ENCODE measurements at regions not wholly inside any gene's neighbourhood (a gene's known extent, or its start where the extent isn't known, plus 50 kb on each side); places are given as distances from the start of the nearest gene placed in this dataset.
"Not testable (repeated sequence)": the region's sequence is repeated elsewhere in the genome, so short reads cannot be mapped to it uniquely, and the experiment has no call there.

GRCh38 chr15:62262305-62262941 is 97.3 kb upstream of the C2CD4B start:
- in situ Hi-C loops (cut with HindIII; ENCODE audit: low pct_unique_long_range_greater_than_20kb, low sequenced_read_pairs): no loop called here
- DNase-seq (ENCODE audit: low read depth, low spot score): no peak

- DNase-seq (ENCODE audit: low read depth, low spot score): no peak
- in situ Hi-C loops (cut with HindIII; ENCODE audit: low pct_unique_long_range_greater_than_20kb, low sequenced_read_pairs): no loop called here
These were observed 99.1 kb upstream of the C2CD4B start for GRCh38 chr15:62264196-62264595.

- in situ Hi-C loops (cut with HindIII; ENCODE audit: low pct_unique_long_range_greater_than_20kb, low sequenced_read_pairs): no loop called here
These were observed 104.4 kb upstream of the C2CD4B start for GRCh38 chr15:62269504-62269903.

GRCh38 chr15:62270216-62270921 is 105.3 kb upstream of the C2CD4B start:
- in situ Hi-C loops (cut with HindIII; ENCODE audit: low pct_unique_long_range_greater_than_20kb, low sequenced_read_pairs): no loop called here
- DNase-seq (ENCODE audit: low read depth, low spot score): no peak

More at GRCh38 chr15:62269504-62269903, 104.4 kb upstream of the C2CD4B start:
- DNase-seq (ENCODE audit: low read depth, low spot score): no peak

- DNase-seq (ENCODE audit: low read depth, low spot score): no peak
- in situ Hi-C loops (cut with HindIII; ENCODE audit: low pct_unique_long_range_greater_than_20kb, low sequenced_read_pairs): no loop called here
These were observed 107.2 kb upstream of the C2CD4B start for GRCh38 chr15:62272290-62272689.

- in situ Hi-C loops (cut with HindIII; ENCODE audit: low pct_unique_long_range_greater_than_20kb, low sequenced_read_pairs): no loop called here
- no peak for DNase-seq (ENCODE audit: low read depth, low spot score)
These were observed 110.7 kb upstream of the C2CD4B start for GRCh38 chr15:62275831-62276230.

GRCh38 chr15:62277816-62278394 is 112.8 kb upstream of the C2CD4B start:
- in situ Hi-C loops (cut with HindIII; ENCODE audit: low pct_unique_long_range_greater_than_20kb, low sequenced_read_pairs): no loop called here
- no peak for DNase-seq (ENCODE audit: low read depth, low spot score)

- in situ Hi-C loops (cut with HindIII; ENCODE audit: low pct_unique_long_range_greater_than_20kb, low sequenced_read_pairs): no loop called here
- DNase-seq (ENCODE audit: low read depth, low spot score): no peak
These were observed 113.4 kb upstream of the C2CD4B start for GRCh38 chr15:62278534-62278933.

GRCh38 chr15:62279041-62279440 is 114.0 kb upstream of the C2CD4B start:
- DNase-seq (ENCODE audit: low read depth, low spot score): no peak
- in situ Hi-C loops (cut with HindIII; ENCODE audit: low pct_unique_long_range_greater_than_20kb, low sequenced_read_pairs): no loop called here

- in situ Hi-C loops (cut with HindIII; ENCODE audit: low pct_unique_long_range_greater_than_20kb, low sequenced_read_pairs): no loop called here
- DNase-seq (ENCODE audit: low read depth, low spot score): no peak
These were observed 115.5 kb upstream of the C2CD4B start for GRCh38 chr15:62280625-62281024.

- in situ Hi-C loops (cut with HindIII; ENCODE audit: low pct_unique_long_range_greater_than_20kb, low sequenced_read_pairs): not testable (repeated sequence)
- peak; percentile 85 for DNase-seq (ENCODE audit: low read depth, low spot score)
These were observed 116.7 kb upstream of the C2CD4B start for GRCh38 chr15:62281801-62282200.

GRCh38 chr15:62287066-62287857 is 122.2 kb upstream of the C2CD4B start:
- no peak for DNase-seq (ENCODE audit: low read depth, low spot score)
- in situ Hi-C loops (cut with HindIII; ENCODE audit: low pct_unique_long_range_greater_than_20kb, low sequenced_read_pairs): no loop called here

- in situ Hi-C loops (cut with HindIII; ENCODE audit: low pct_unique_long_range_greater_than_20kb, low sequenced_read_pairs): no loop called here
These were observed 123.4 kb upstream of the C2CD4B start for GRCh38 chr15:62288361-62289017.

GRCh38 chr15:62291262-62291661 is 126.2 kb upstream of the C2CD4B start:
- no peak for DNase-seq (ENCODE audit: low read depth, low spot score)
- in situ Hi-C loops (cut with HindIII; ENCODE audit: low pct_unique_long_range_greater_than_20kb, low sequenced_read_pairs): no loop called here

More at GRCh38 chr15:62288361-62289017, 123.4 kb upstream of the C2CD4B start:
- no peak for DNase-seq (ENCODE audit: low read depth, low spot score)

- in situ Hi-C loops (cut with HindIII; ENCODE audit: low pct_unique_long_range_greater_than_20kb, low sequenced_read_pairs): no loop called here
- no peak for DNase-seq (ENCODE audit: low read depth, low spot score)
These were observed 131.8 kb upstream of the C2CD4B start for GRCh38 chr15:62296756-62297507.

- in situ Hi-C loops (cut with HindIII; ENCODE audit: low pct_unique_long_range_greater_than_20kb, low sequenced_read_pairs): no loop called here
- DNase-seq (ENCODE audit: low read depth, low spot score): no peak
These were observed 132.4 kb upstream of the C2CD4B start for GRCh38 chr15:62297522-62297921.

- in situ Hi-C loops (cut with HindIII; ENCODE audit: low pct_unique_long_range_greater_than_20kb, low sequenced_read_pairs): no loop called here
- no peak for DNase-seq (ENCODE audit: low read depth, low spot score)
These were observed 132.8 kb upstream of the C2CD4B start for GRCh38 chr15:62297933-62298332.

Data from SK-MEL-5 (cell line).